Effector CD4-positive, alpha-beta T cell (primary cell): ENCODE measurements at regions not wholly inside any gene's neighbourhood (a gene's known extent, or its start where the extent isn't known, plus 50 kb on each side); places are given as distances from the start of the nearest gene placed in this dataset.

Experiments
- DNase-seq: peaks from one replicate; pipeline ENCODE4 v3.0.0-alpha.2; 2020

- DNase-seq, result no peak
Observed at GRCh38 chr10:64234489-64234888, 713.3 kb downstream of the REEP3 start.

- DNase-seq, result no peak
Observed at GRCh38 chr10:64257704-64258103, 736.5 kb downstream of the REEP3 start.

- no peak for DNase-seq
Observed at GRCh38 chr10:64261092-64261491, 739.9 kb downstream of the REEP3 start.

- DNase-seq, result no peak
Observed at GRCh38 chr10:64261676-64262075, 740.5 kb downstream of the REEP3 start.

- no peak for DNase-seq
Observed at GRCh38 chr10:64265961-64266360, 744.8 kb downstream of the REEP3 start.

- DNase-seq, result no peak
Observed at GRCh38 chr10:64271508-64271907, 750.3 kb downstream of the REEP3 start.

- no peak for DNase-seq
Observed at GRCh38 chr10:64271983-64272382, 750.8 kb downstream of the REEP3 start.

- no peak for DNase-seq
Observed at GRCh38 chr10:64275001-64275400, 753.8 kb downstream of the REEP3 start.

- no peak for DNase-seq
Observed at GRCh38 chr10:64275774-64276173, 754.6 kb downstream of the REEP3 start.

- DNase-seq, result no peak
Observed at GRCh38 chr10:64277536-64277935, 756.3 kb downstream of the REEP3 start.

- DNase-seq, result no peak
Observed at GRCh38 chr10:64283621-64284020, 762.4 kb downstream of the REEP3 start.

GRCh38 chr10:64286533-64286932 is 765.3 kb downstream of the REEP3 start:
- no peak for DNase-seq

- no peak for DNase-seq
Observed at GRCh38 chr10:64288404-64288803, 767.2 kb downstream of the REEP3 start.

- no peak for DNase-seq
Observed at GRCh38 chr10:64303566-64303965, 782.4 kb downstream of the REEP3 start.

GRCh38 chr10:64306729-64307327 is 785.6 kb downstream of the REEP3 start:
- DNase-seq, result no peak

GRCh38 chr10:64312876-64313275 is 791.7 kb downstream of the REEP3 start:
- DNase-seq, result no peak

- DNase-seq, result no peak
Observed at GRCh38 chr10:64313967-64314366, 792.8 kb downstream of the REEP3 start.

- DNase-seq, result no peak
Observed at GRCh38 chr10:64316416-64316815, 795.2 kb downstream of the REEP3 start.

GRCh38 chr10:64316833-64317232 is 795.6 kb downstream of the REEP3 start:
- DNase-seq, result no peak

- DNase-seq, result no peak
Observed at GRCh38 chr10:64320448-64320847, 799.2 kb downstream of the REEP3 start.

- no peak for DNase-seq
Observed at GRCh38 chr10:64329510-64329909, 808.3 kb downstream of the REEP3 start.

- no peak for DNase-seq
Observed at GRCh38 chr10:64332551-64332950, 811.4 kb downstream of the REEP3 start.

GRCh38 chr10:64334084-64334483 is 812.9 kb downstream of the REEP3 start:
- no peak for DNase-seq

- no peak for DNase-seq
Observed at GRCh38 chr10:64344211-64344610, 823.0 kb downstream of the REEP3 start.

GRCh38 chr10:64345856-64346255 is 824.7 kb downstream of the REEP3 start:
- DNase-seq, result no peak

- DNase-seq, result no peak
Observed at GRCh38 chr10:64346389-64346788, 825.2 kb downstream of the REEP3 start.
